Muscle of leg (tissue), 3 donors: ENCODE measurements at regions not wholly inside any gene's neighbourhood (a gene's known extent, or its start where the extent isn't known, plus 50 kb on each side); places are given as distances from the start of the nearest gene placed in this dataset.

Experiments
- DNase-seq: peaks from one replicate; pipeline ENCODE4 v3.0.0; 2013
- H3K27ac ChIP-seq: one replicate; pipeline ENCODE4 v1.5.1; 2013; ENCODE audit warnings: mild to moderate bottlenecking, low read length, control low read depth
- H3K27me3 ChIP-seq: one replicate; pipeline ENCODE4 v1.6.1; 2013; ENCODE audit warnings: low read length; ENCODE audit not compliant: control insufficient read depth, insufficient read depth
- H3K36me3 ChIP-seq: one replicate; pipeline ENCODE4 v1.6.1; 2013; ENCODE audit warnings: low read length; ENCODE audit not compliant: control insufficient read depth, insufficient read depth
- H3K4me1 ChIP-seq: one replicate; pipeline ENCODE4 v1.6.1; 2013; ENCODE audit warnings: low read length; ENCODE audit not compliant: control insufficient read depth, insufficient read depth
- H3K4me3 ChIP-seq: one replicate; pipeline ENCODE4 v1.5.1; 2013; ENCODE audit warnings: low read length, control low read depth
- H3K9me3 ChIP-seq: replicated peaks from 2 replicates; pipeline ENCODE4 v1.6.1; 2013; ENCODE audit warnings: low read depth, low read length; ENCODE audit not compliant: control insufficient read depth
- WGBS: methylation state at CpG from one replicate; pipeline ENCODE4 v1.1.5; 2013; ENCODE audit warnings: missing lambda C conversion rate; ENCODE audit not compliant: insufficient coverage; 5-methylcytosine and 5-hydroxymethylcytosine counted together

- 45% methylated on average over 2 of the region's 2 CpGs for WGBS
- Histone ChIP-seq H3K4me1 (no peaks in the 10 kb centered on the region), H3K27me3 (no peaks in the 10 kb centered on the region), H3K36me3 (no peaks in the 10 kb centered on the region), H3K9me3 (no peaks in the 10 kb centered on the region), H3K27ac (no peak overlapping the region), H3K4me3 (no peak overlapping the region)
- peak; percentile 17 for DNase-seq
These were observed 238.5 kb downstream of the TBX18 start for GRCh38 chr6:84525907-84526306.

- 84% methylated on average over 3 of the region's 4 CpGs for WGBS
- no peaks in the 10 kb centered on the region for H3K36me3 ChIP-seq
- no peaks in the 10 kb centered on the region for H3K9me3 ChIP-seq
- no peak overlapping the region for H3K27ac ChIP-seq
- no peak overlapping the region for H3K4me3 ChIP-seq
- no peak for DNase-seq
- no peaks in the 10 kb centered on the region for H3K27me3 ChIP-seq
- no peaks in the 10 kb centered on the region for H3K4me1 ChIP-seq
These were observed 239.8 kb downstream of the TBX18 start for GRCh38 chr6:84524636-84525035.

- no peaks in the 10 kb centered on the region for H3K27me3 ChIP-seq
- H3K4me3 ChIP-seq: no peak overlapping the region
- no peaks in the 10 kb centered on the region for H3K4me1 ChIP-seq
- peak; percentile 9 for DNase-seq
- no peaks in the 10 kb centered on the region for H3K9me3 ChIP-seq
- H3K27ac ChIP-seq: no peak overlapping the region
- H3K36me3 ChIP-seq: no peaks in the 10 kb centered on the region
These were observed 242.3 kb downstream of the TBX18 start for GRCh38 chr6:84522135-84522549.

- DNase-seq: no peak
- Histone ChIP-seq H3K4me1 (no peaks in the 10 kb centered on the region), H3K27me3 (no peaks in the 10 kb centered on the region), H3K27ac (no peak overlapping the region), H3K4me3 (no peak overlapping the region), H3K9me3 (no peaks in the 10 kb centered on the region), H3K36me3 (no peaks in the 10 kb centered on the region)
- WGBS: no CpG with 5 or more reads among the region's 1 CpG
These were observed 242.9 kb downstream of the TBX18 start for GRCh38 chr6:84521511-84521910.

GRCh38 chr6:84517741-84518530 lies 246.5 kb downstream of the TBX18 start:
- no peak overlapping the region for H3K4me3 ChIP-seq
- no peaks in the 10 kb centered on the region for H3K36me3 ChIP-seq
- no peaks in the 10 kb centered on the region for H3K4me1 ChIP-seq
- DNase-seq: no peak
- no peaks in the 10 kb centered on the region for H3K9me3 ChIP-seq
- no peaks in the 10 kb centered on the region for H3K27me3 ChIP-seq
- WGBS: no CpG with 5 or more reads among the region's 2 CpGs
- H3K27ac ChIP-seq: no peak overlapping the region

GRCh38 chr6:84516154-84516553 lies 248.2 kb downstream of the TBX18 start:
- H3K27ac ChIP-seq: no peak overlapping the region
- no peaks in the 10 kb centered on the region for H3K9me3 ChIP-seq
- H3K4me3 ChIP-seq: no peak overlapping the region
- no peaks in the 10 kb centered on the region for H3K4me1 ChIP-seq
- WGBS: no CpG with 5 or more reads among the region's 2 CpGs
- DNase-seq: no peak
- H3K36me3 ChIP-seq: no peaks in the 10 kb centered on the region
- H3K27me3 ChIP-seq: no peaks in the 10 kb centered on the region

GRCh38 chr6:84515067-84515466 lies 249.3 kb downstream of the TBX18 start:
- WGBS: no CpG with 5 or more reads among the region's 6 CpGs
- DNase-seq: peak; percentile 73
- H3K36me3 ChIP-seq: no peaks in the 10 kb centered on the region
- H3K4me3 ChIP-seq: no peak overlapping the region
- no peaks in the 10 kb centered on the region for H3K9me3 ChIP-seq
- H3K4me1 ChIP-seq: no peaks in the 10 kb centered on the region
- no peaks in the 10 kb centered on the region for H3K27me3 ChIP-seq
- peak overlapping the region; percentile 33 for H3K27ac ChIP-seq

- Histone ChIP-seq H3K4me3 (no peak overlapping the region), H3K4me1 (no peaks in the 10 kb centered on the region), H3K36me3 (no peaks in the 10 kb centered on the region), H3K9me3 (no peaks in the 10 kb centered on the region), H3K27me3 (no peaks in the 10 kb centered on the region), H3K27ac (peak overlapping the region; percentile 33)
- DNase-seq: no peak
- no CpG with 5 or more reads among the region's 5 CpGs for WGBS
These were observed 250.1 kb downstream of the TBX18 start for GRCh38 chr6:84514089-84514971.

- no peaks in the 10 kb centered on the region for H3K4me1 ChIP-seq
- no peak overlapping the region for H3K27ac ChIP-seq
- no peaks in the 10 kb centered on the region for H3K9me3 ChIP-seq
- no peaks in the 10 kb centered on the region for H3K27me3 ChIP-seq
- H3K4me3 ChIP-seq: no peak overlapping the region
- no peak for DNase-seq
- no CpG with 5 or more reads among the region's 2 CpGs for WGBS
- H3K36me3 ChIP-seq: no peaks in the 10 kb centered on the region
These were observed 252.0 kb downstream of the TBX18 start for GRCh38 chr6:84512391-84512790.

- Histone ChIP-seq H3K27me3 (no peaks in the 10 kb centered on the region), H3K36me3 (no peaks in the 10 kb centered on the region), H3K9me3 (no peaks in the 10 kb centered on the region), H3K27ac (no peak overlapping the region), H3K4me1 (no peaks in the 10 kb centered on the region), H3K4me3 (no peak overlapping the region)
- WGBS: no CpG with 5 or more reads among the region's 3 CpGs
- DNase-seq: no peak
These were observed 252.5 kb downstream of the TBX18 start for GRCh38 chr6:84511929-84512328.
